Activated CD4-positive, alpha-beta memory T cell treated with anti-CD3 and anti-CD28 coated beads for 36 hours (primary cell): ENCODE measurements at regions not wholly inside any gene's neighbourhood (a gene's known extent, or its start where the extent isn't known, plus 50 kb on each side); places are given as distances from the start of the nearest gene placed in this dataset.

Experiments used
- CTCF ChIA-PET: fragments of 350-600 bp; sonication (Branson Sonifier 250); formaldehyde crosslinking; loops from one replicate; lab custom pipeline; 2021; ENCODE audit warnings: antibody characterized with exemption, inconsistent platforms; lab: Charles Lee
- POLR2A ChIA-PET: fragments of 350-600 bp; sonication (Branson Sonifier 250); formaldehyde crosslinking; loops from one replicate; lab custom pipeline; 2021; ENCODE audit warnings: antibody characterized with exemption; lab: Charles Lee
- DNase-seq: peaks from one replicate; pipeline ENCODE4 v3.0.0-alpha.2; 2020
- H3K27ac Mint-ChIP-seq: one replicate; pipeline ENCODE4 v1.8.0; 2021; ENCODE audit warnings: mixed read lengths
- H3K27me3 Mint-ChIP-seq: one replicate; pipeline ENCODE4 v1.8.0; 2021; ENCODE audit warnings: mixed read lengths
- H3K36me3 Mint-ChIP-seq: one replicate; pipeline ENCODE4 v1.8.0; 2021; ENCODE audit warnings: mixed read lengths
- H3K4me1 Mint-ChIP-seq: one replicate; pipeline ENCODE4 v1.8.0; 2021; ENCODE audit warnings: low read depth, mixed read lengths
- H3K4me3 Mint-ChIP-seq: one replicate; pipeline ENCODE4 v1.8.0; 2021; ENCODE audit warnings: mild to moderate bottlenecking, mixed read lengths
- H3K9me3 Mint-ChIP-seq: one replicate; pipeline ENCODE4 v1.8.0; 2021; ENCODE audit warnings: mixed read lengths
- intact Hi-C: fragments of 100-400 bp; cut with micrococcal nuclease; formaldehyde crosslinking; loops from one replicate; pipeline ENCODE4 v1.15.1; 2023

GRCh38 chr7:45235905-45236304 lies 78.3 kb downstream of the RAMP3 start:
- no peak for DNase-seq
- Mint-ChIP-seq H3K27me3 (peaks cover 22% of the 10 kb centered on the region), H3K9me3 (no peaks in the 10 kb centered on the region), H3K27ac (no peak overlapping the region), H3K4me3 (no peak overlapping the region), H3K36me3 (no peaks in the 10 kb centered on the region), H3K4me1 (peaks cover 2% of the 10 kb centered on the region)
- ChIA-PET POLR2A (no interaction called here), CTCF (no interaction called here)
- intact Hi-C loops: no loop called here

- H3K4me3 Mint-ChIP-seq: no peak overlapping the region
- peaks cover 2% of the 10 kb centered on the region for H3K4me1 Mint-ChIP-seq
- H3K27me3 Mint-ChIP-seq: peaks cover 25% of the 10 kb centered on the region
- POLR2A ChIA-PET: no interaction called here
- H3K27ac Mint-ChIP-seq: no peak overlapping the region
- intact Hi-C loops: no loop called here
- CTCF ChIA-PET: no interaction called here
- no peaks in the 10 kb centered on the region for H3K36me3 Mint-ChIP-seq
- no peak for DNase-seq
- H3K9me3 Mint-ChIP-seq: no peaks in the 10 kb centered on the region
Observed at GRCh38 chr7:45236666-45237065, 79.1 kb downstream of the RAMP3 start.

- ChIA-PET CTCF (interaction anchor here (0.6 kb wide), 1 partner anchor 72 kb away, joined by 3 read pairs; no protein-coding TSS in a partner anchor), POLR2A (no interaction called here)
- Mint-ChIP-seq H3K4me1 (peaks cover 2% of the 10 kb centered on the region), H3K4me3 (no peak overlapping the region), H3K27me3 (peaks cover 24% of the 10 kb centered on the region), H3K27ac (no peak overlapping the region), H3K9me3 (no peaks in the 10 kb centered on the region), H3K36me3 (no peaks in the 10 kb centered on the region)
- intact Hi-C loops: no loop called here
- DNase-seq: no peak
Observed at GRCh38 chr7:45237788-45238461, 80.3 kb downstream of the RAMP3 start.

- Mint-ChIP-seq H3K9me3 (no peaks in the 10 kb centered on the region), H3K4me3 (no peak overlapping the region), H3K27ac (no peak overlapping the region), H3K4me1 (peaks cover 2% of the 10 kb centered on the region), H3K27me3 (peaks cover 28% of the 10 kb centered on the region), H3K36me3 (no peaks in the 10 kb centered on the region)
- intact Hi-C loops: no loop called here
- ChIA-PET POLR2A (interaction anchor here (0.7 kb wide), 1 partner anchor 60 kb away, joined by 4 read pairs; no protein-coding TSS in a partner anchor), CTCF (interaction anchor here (0.6 to 1.0 kb wide), 3 partner anchors 20 to 1685 kb away, joined by 3 read pairs; no protein-coding TSS in a partner anchor)
- DNase-seq: no peak
Observed at GRCh38 chr7:45238806-45239205, 81.2 kb downstream of the RAMP3 start.

- H3K27me3 Mint-ChIP-seq: peaks cover 27% of the 10 kb centered on the region
- no peak overlapping the region for H3K27ac Mint-ChIP-seq
- H3K36me3 Mint-ChIP-seq: no peaks in the 10 kb centered on the region
- H3K4me1 Mint-ChIP-seq: peaks cover 2% of the 10 kb centered on the region
- intact Hi-C loops: no loop called here
- CTCF ChIA-PET: interaction anchor here (1.0 kb wide), 1 partner anchor 20 kb away, joined by 3 read pairs; no protein-coding TSS in a partner anchor
- no peaks in the 10 kb centered on the region for H3K9me3 Mint-ChIP-seq
- POLR2A ChIA-PET: no interaction called here
- no peak overlapping the region for H3K4me3 Mint-ChIP-seq
- no peak for DNase-seq
Observed at GRCh38 chr7:45239486-45239885, 81.9 kb downstream of the RAMP3 start.

- intact Hi-C loops: no loop called here
- DNase-seq: no peak
- Mint-ChIP-seq H3K27me3 (peaks cover 30% of the 10 kb centered on the region), H3K4me1 (peaks cover 2% of the 10 kb centered on the region), H3K36me3 (no peaks in the 10 kb centered on the region), H3K9me3 (no peaks in the 10 kb centered on the region), H3K4me3 (no peak overlapping the region), H3K27ac (no peak overlapping the region)
- ChIA-PET CTCF (no interaction called here), POLR2A (no interaction called here)
Observed at GRCh38 chr7:45240273-45240771, 82.7 kb downstream of the RAMP3 start.

GRCh38 chr7:45240926-45241325 lies 83.3 kb downstream of the RAMP3 start:
- H3K4me1 Mint-ChIP-seq: peaks cover 2% of the 10 kb centered on the region
- no peak for DNase-seq
- no peak overlapping the region for H3K4me3 Mint-ChIP-seq
- no peaks in the 10 kb centered on the region for H3K36me3 Mint-ChIP-seq
- H3K9me3 Mint-ChIP-seq: no peaks in the 10 kb centered on the region
- peaks cover 32% of the 10 kb centered on the region for H3K27me3 Mint-ChIP-seq
- ChIA-PET CTCF (no interaction called here), POLR2A (no interaction called here)
- intact Hi-C loops: no loop called here
- H3K27ac Mint-ChIP-seq: no peak overlapping the region

GRCh38 chr7:45241339-45242109 lies 83.9 kb downstream of the RAMP3 start:
- Mint-ChIP-seq H3K36me3 (no peaks in the 10 kb centered on the region), H3K27me3 (peaks cover 37% of the 10 kb centered on the region), H3K4me3 (no peak overlapping the region), H3K4me1 (peaks cover 2% of the 10 kb centered on the region), H3K9me3 (no peaks in the 10 kb centered on the region), H3K27ac (no peak overlapping the region)
- ChIA-PET POLR2A (no interaction called here), CTCF (no interaction called here)
- intact Hi-C loops: no loop called here
- DNase-seq: no peak

- Mint-ChIP-seq H3K9me3 (peaks cover 1% of the 10 kb centered on the region), H3K36me3 (peaks cover 1% of the 10 kb centered on the region), H3K27me3 (peaks cover 41% of the 10 kb centered on the region), H3K27ac (no peak overlapping the region), H3K4me3 (no peak overlapping the region), H3K4me1 (peaks cover 2% of the 10 kb centered on the region)
- POLR2A ChIA-PET: no interaction called here
- CTCF ChIA-PET: interaction anchor here (1.2 kb wide), 1 partner anchor 106 kb away, joined by 3 read pairs; no protein-coding TSS in a partner anchor
- intact Hi-C loops: no loop called here
- DNase-seq: no peak
Observed at GRCh38 chr7:45242261-45242660, 84.7 kb downstream of the RAMP3 start.

- H3K27ac Mint-ChIP-seq: no peak overlapping the region
- no peak for DNase-seq
- H3K27me3 Mint-ChIP-seq: peaks cover 44% of the 10 kb centered on the region
- peaks cover 4% of the 10 kb centered on the region for H3K9me3 Mint-ChIP-seq
- H3K36me3 Mint-ChIP-seq: peaks cover 3% of the 10 kb centered on the region
- H3K4me3 Mint-ChIP-seq: no peak overlapping the region
- peaks cover 2% of the 10 kb centered on the region for H3K4me1 Mint-ChIP-seq
- intact Hi-C loops: no loop called here
- POLR2A ChIA-PET: no interaction called here
- CTCF ChIA-PET: interaction anchor here (1.2 kb wide), 1 partner anchor 107 kb away, joined by 3 read pairs; no protein-coding TSS in a partner anchor
Observed at GRCh38 chr7:45242698-45243097, 85.1 kb downstream of the RAMP3 start.

GRCh38 chr7:45244981-45245380 lies 87.4 kb downstream of the RAMP3 start:
- Mint-ChIP-seq H3K4me3 (no peak overlapping the region), H3K27me3 (peaks cover 40% of the 10 kb centered on the region), H3K4me1 (peaks cover 2% of the 10 kb centered on the region), H3K27ac (no peak overlapping the region), H3K36me3 (peaks cover 3% of the 10 kb centered on the region), H3K9me3 (peaks cover 4% of the 10 kb centered on the region)
- intact Hi-C loops: no loop called here
- ChIA-PET POLR2A (no interaction called here), CTCF (interaction anchor here (2.2 kb wide), 1 partner anchor 16 kb away, joined by 7 read pairs; no protein-coding TSS in a partner anchor)
- DNase-seq: no peak

GRCh38 chr7:45246339-45246738 lies 88.7 kb downstream of the RAMP3 start:
- ChIA-PET POLR2A (no interaction called here), CTCF (interaction anchor here (1.4 to 2.2 kb wide), 2 partner anchors 14 to 91 kb away, joined by 3 to 7 read pairs; no protein-coding TSS in a partner anchor)
- DNase-seq: no peak
- Mint-ChIP-seq H3K9me3 (peaks cover 4% of the 10 kb centered on the region), H3K4me3 (no peak overlapping the region), H3K27ac (no peak overlapping the region), H3K36me3 (peaks cover 3% of the 10 kb centered on the region), H3K27me3 (peaks cover 35% of the 10 kb centered on the region), H3K4me1 (no peaks in the 10 kb centered on the region)
- intact Hi-C loops: no loop called here
